GM10248 (cell line): ENCODE measurements at regions not wholly inside any gene's neighbourhood (a gene's known extent, or its start where the extent isn't known, plus 50 kb on each side); places are given as distances from the start of the nearest gene placed in this dataset.

Experiments used
- CTCF ChIA-PET: fragments of 300-600 bp; sonication (Branson Sonifier 250); formaldehyde crosslinking; extraction: SDS; loops from one replicate; lab custom pipeline; 2021; ENCODE audit warnings: antibody characterized with exemption; lab: Yijun Ruan, JAX
- POLR2A ChIA-PET: fragments of 350-650 bp; sonication (Branson Sonifier 250); formaldehyde crosslinking; extraction: SDS; loops from one replicate; lab custom pipeline; 2020; ENCODE audit warnings: antibody characterized with exemption; lab: Yijun Ruan, JAX
- DNase-seq: peaks from one replicate; pipeline ENCODE4 v3.0.0; 2012; ENCODE audit errors: extremely low spot score
- TF ChIP-seq, protein P1 (sequence below): IDR thresholded peaks from 2 replicates; pipeline ENCODE4 v1.5.1; 2012; ENCODE audit warnings: mild to moderate bottlenecking, low read depth; ENCODE audit errors: extremely low read depth, missing control alignments, control extremely low read depth

DNA sequence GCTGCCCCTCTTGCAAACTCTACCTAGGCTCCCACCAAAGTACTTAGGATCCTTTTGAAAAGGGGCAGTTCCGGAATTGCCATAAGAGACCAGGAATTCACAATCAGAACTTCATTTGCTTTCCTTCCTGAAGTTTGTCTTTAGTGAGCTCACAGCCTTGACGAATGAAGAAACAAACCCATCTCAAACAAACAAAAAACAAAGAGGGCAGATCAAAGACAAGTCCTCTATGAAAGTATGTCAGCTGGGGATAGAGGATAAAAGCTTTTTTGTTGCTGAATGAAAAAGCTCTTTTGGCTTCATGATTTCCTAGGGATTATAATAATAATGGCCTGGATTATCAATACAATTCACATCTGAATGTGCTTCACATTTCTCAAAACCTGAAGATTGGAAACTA, 357.9 kb upstream of the DUSP10 start:
- CTCF ChIA-PET, result interaction anchor here (0.7 to 1.3 kb wide), 7 partner anchors 20 to 664 kb away, joined by 3 read pairs; no protein-coding TSS in a partner anchor
- no peak for DNase-seq
- TF ChIP-seq, protein P1, sequence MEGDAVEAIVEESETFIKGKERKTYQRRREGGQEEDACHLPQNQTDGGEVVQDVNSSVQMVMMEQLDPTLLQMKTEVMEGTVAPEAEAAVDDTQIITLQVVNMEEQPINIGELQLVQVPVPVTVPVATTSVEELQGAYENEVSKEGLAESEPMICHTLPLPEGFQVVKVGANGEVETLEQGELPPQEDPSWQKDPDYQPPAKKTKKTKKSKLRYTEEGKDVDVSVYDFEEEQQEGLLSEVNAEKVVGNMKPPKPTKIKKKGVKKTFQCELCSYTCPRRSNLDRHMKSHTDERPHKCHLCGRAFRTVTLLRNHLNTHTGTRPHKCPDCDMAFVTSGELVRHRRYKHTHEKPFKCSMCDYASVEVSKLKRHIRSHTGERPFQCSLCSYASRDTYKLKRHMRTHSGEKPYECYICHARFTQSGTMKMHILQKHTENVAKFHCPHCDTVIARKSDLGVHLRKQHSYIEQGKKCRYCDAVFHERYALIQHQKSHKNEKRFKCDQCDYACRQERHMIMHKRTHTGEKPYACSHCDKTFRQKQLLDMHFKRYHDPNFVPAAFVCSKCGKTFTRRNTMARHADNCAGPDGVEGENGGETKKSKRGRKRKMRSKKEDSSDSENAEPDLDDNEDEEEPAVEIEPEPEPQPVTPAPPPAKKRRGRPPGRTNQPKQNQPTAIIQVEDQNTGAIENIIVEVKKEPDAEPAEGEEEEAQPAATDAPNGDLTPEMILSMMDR, result no peak
- POLR2A ChIA-PET, result no interaction called here

DNA sequence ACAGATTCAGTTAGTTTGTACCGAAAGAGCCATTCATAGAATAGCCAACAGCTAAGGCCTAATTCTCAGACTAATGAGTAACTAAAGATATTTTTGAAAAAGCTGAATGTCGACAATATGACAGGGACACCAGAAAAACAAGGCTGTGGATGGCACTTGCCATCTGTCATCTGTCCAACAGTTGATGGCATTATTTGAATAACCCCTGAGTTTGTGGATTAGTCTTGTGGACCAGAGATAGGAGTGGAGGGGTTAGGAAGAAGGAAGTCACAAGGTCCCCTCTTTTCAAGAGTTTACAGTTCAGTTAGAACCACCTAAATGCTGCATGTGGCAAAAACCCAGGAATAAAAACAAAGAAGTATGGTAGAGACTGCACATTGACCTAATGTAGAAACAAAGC, 356.5 kb upstream of the DUSP10 start:
- ChIA-PET CTCF (interaction anchor here (1.1 to 2.0 kb wide), 3 partner anchors 14 to 468 kb away, joined by 3 to 7 read pairs (median 3); no protein-coding TSS in a partner anchor), POLR2A (no interaction called here)
- DNase-seq, result no peak
- TF ChIP-seq, protein P1, result no peak

DNA sequence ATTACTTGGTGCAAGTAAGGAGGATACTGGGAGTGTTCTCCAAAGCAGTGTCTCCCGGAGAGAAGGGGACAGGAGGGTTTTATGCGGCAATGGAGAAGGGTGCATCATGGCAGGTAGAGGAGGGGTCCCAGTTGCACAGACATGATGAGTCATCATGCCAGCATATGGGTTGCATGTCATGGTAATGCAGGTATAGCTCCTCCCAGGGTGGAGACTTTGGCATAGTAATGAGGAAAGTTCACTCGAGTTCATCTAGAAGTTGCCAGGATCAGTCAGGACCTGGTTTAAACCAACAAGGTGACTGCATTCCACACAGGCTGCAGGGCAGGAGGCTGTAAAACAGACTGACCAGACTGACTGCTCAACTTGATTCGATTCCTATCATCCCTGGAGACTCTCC, 355.7 kb upstream of the DUSP10 start:
- CTCF ChIA-PET, result interaction anchor here (1.0 to 3.7 kb wide), 8 partner anchors 8 to 522 kb away, joined by 3 to 31 read pairs (median 6); no protein-coding TSS in a partner anchor
- DNase-seq, result no peak
- TF ChIP-seq, protein P1, result no peak
- POLR2A ChIA-PET, result no interaction called here

DNA sequence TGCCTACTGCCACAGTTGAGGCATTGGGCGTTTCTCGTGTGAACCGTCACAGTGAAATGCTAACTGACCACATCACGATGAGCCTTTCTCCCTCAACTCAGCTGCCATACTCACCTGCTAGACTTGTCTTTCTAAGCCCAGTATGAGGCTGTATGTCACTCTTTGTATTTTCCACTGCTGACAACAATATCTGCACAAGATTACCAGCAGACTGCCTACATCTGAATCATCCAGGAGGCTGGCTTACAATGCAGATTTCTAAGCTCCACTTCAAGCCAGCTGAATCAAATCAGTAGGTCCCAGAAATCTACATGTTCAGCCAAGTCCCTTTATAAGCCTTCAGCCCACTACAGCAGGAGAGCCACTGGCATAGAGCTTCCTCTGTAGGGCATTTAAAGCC, 355.0 kb upstream of the DUSP10 start:
- DNase-seq, result no peak
- TF ChIP-seq, protein P1, result no peak
- ChIA-PET CTCF (interaction anchor here (0.7 to 3.7 kb wide), 10 partner anchors 8 to 522 kb away, joined by 3 to 31 read pairs (median 6); no protein-coding TSS in a partner anchor), POLR2A (no interaction called here)

DNA sequence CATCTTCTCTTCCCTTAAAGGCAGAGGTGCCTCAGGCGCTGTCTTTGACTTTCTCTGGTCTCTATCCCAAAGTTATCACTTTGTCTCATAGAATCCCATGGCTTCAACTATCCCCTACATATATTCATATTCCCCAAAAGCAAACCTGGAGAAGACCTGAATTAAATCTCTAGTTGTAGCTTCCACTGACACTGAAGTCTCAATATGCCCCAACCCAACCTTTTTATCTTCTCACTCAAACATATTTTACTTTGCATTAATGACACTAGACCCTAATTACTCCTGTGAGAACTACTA, 354.5 kb upstream of the DUSP10 start:
- TF ChIP-seq, protein P1, result no peak
- POLR2A ChIA-PET, result no interaction called here
- DNase-seq, result no peak
- CTCF ChIA-PET, result interaction anchor here (0.7 to 3.7 kb wide), 12 partner anchors 9 to 553 kb away, joined by 3 to 31 read pairs (median 4); no protein-coding TSS in a partner anchor

DNA sequence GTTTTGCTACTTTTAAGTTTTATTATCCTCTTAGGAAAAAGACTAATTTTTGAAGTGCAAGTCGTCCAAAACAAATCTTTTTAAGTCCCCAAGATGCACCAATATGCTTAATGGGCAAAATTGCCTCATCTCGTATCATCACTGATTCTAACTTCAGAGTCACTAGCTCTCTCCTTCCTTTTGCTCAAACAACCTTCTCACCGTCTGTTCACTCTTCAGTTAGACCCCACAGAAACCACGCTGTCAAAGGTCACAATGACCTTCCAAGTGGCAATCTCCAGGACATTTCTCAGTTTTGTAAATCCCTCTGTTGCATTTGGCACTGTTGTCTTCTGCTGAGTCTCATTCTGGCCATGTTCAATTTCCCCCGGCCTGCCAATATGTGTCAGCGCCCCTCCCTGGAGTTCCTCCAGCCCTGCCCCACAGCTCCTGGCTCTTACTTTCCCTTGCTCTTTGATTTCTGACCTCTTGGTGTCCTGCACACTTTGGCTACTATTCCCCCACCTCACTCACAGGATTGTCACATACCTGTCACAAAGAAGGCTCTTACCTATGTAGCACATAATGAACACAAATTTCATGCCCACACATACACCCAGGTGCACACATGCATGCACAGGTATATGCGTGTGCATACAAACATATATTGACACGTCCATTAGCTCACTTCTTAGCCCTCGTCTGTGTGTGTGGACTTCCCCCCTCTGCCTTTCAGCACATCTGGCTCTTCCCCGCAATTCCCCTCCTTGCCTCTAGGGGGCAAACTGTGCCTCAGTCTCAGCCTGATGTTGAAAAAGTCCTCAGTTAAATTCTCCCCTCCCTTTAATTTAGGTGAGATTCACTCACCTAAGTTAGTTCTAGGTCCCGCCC, 354.0 kb upstream of the DUSP10 start:
- CTCF ChIA-PET, result interaction anchor here (0.7 to 3.7 kb wide), 26 partner anchors 9 to 569 kb away, joined by 3 to 31 read pairs (median 3); partner anchors contain the start of gene DUSP10
- TF ChIP-seq, protein P1, result peak; percentile 85
- DNase-seq, result peak; percentile 65
- POLR2A ChIA-PET, result no interaction called here
